Sigmoid colon (tissue), 6 donors: ENCODE measurements at regions not wholly inside any gene's neighbourhood (a gene's known extent, or its start where the extent isn't known, plus 50 kb on each side); places are given as distances from the start of the nearest gene placed in this dataset.

Experiments used
- DNase-seq: peaks from one replicate; pipeline ENCODE4 v3.0.0-alpha.2; 2019
- H3K27ac ChIP-seq, 4 donors: fragments of 200-600 bp; sonication (generic); one replicate each; pipeline ENCODE4 v1.5.1; 2016 to 2019; ENCODE audit warnings: mild to moderate bottlenecking in 1 of 4
- H3K27me3 ChIP-seq, 3 donors: fragments of 200-600 bp; sonication (generic); one replicate each; pipeline ENCODE4 v1.5.1; 2019; ENCODE audit warnings: mild to moderate bottlenecking in 1 of 3
- H3K36me3 ChIP-seq, 4 donors: fragments of 200-600 bp; sonication (generic); one replicate each; pipeline ENCODE4 v1.5.1; 2016 to 2019
- H3K4me1 ChIP-seq, 4 donors: fragments of 200-600 bp; sonication (generic); one replicate each; pipeline ENCODE4 v1.5.1; 2017 to 2019
- H3K4me3 ChIP-seq, 4 donors: fragments of 200-600 bp; sonication (generic); one replicate each; pipeline ENCODE4 v1.5.1; 2017 to 2019; ENCODE audit warnings: mild to moderate bottlenecking in 2 of 4, moderate library complexity in 1 of 4
- H3K9me3 ChIP-seq, 4 donors: fragments of 200-600 bp in 3 of 4; sonication (generic) in 3 of 4; one replicate each; pipeline versions ENCODE4 v1.5.1 to v1.6.1; 2013 to 2019
- EP300 ChIP-seq, 4 donors: sonication (generic); formaldehyde crosslinking; IDR thresholded peaks; one replicate each; pipeline ENCODE4 v1.6.1; 2017; ENCODE audit warnings: antibody characterized with exemption in 4 of 4
- POLR2A ChIP-seq, 2 donors: fragments of 450-650 bp; IDR thresholded peaks; one replicate each; pipeline ENCODE4 v1.6.1; 2016; ENCODE audit warnings: antibody characterized with exemption in 2 of 2, mild to moderate bottlenecking in 2 of 2, moderate library complexity in 2 of 2
- POLR2AphosphoS5 ChIP-seq, 4 donors: sonication (generic); formaldehyde crosslinking; IDR thresholded peaks; one replicate each; pipeline ENCODE4 v1.6.1; 2017; ENCODE audit warnings: antibody characterized with exemption in 4 of 4
- WGBS, 2 donors: extraction: QIAGEN DNeasy Blood & Tissue Kit; methylation state at CpG; one replicate each; pipeline ENCODE4 v1.1.7; 2013; 5-methylcytosine and 5-hydroxymethylcytosine counted together
- intact Hi-C: fragments of 100-400 bp; cut with DNase I; formaldehyde crosslinking; loops from one replicate; pipeline ENCODE4 v1.15.1; 2023
- TF ChIP-seq, protein P1 (sequence below), 4 experiments: fragments of 450-650 bp in 3 of 4; fragments of 200-600 bp in 1 of 4; IDR thresholded peaks; one replicate each; pipeline ENCODE4 v1.5.1; 2016 to 2019; ENCODE audit warnings: antibody characterized with exemption in 4 of 4, mild to moderate bottlenecking in 3 of 4, moderate library complexity in 2 of 4
- donor health status: healthy with polysubstance abuse.
- donor health status: healthy.

- H3K4me1 ChIP-seq = no peaks in the 10 kb centered on the region
- 78 to 82% methylated on average over 2 of the region's 2 CpGs for WGBS, 2 donors
- intact Hi-C loops = no loop called here
- H3K9me3 ChIP-seq = no peaks in the 10 kb centered on the region
- no peak overlapping the region for H3K27ac ChIP-seq
- H3K27me3 ChIP-seq = no peaks in the 10 kb centered on the region
- TF ChIP-seq, protein P1, sequence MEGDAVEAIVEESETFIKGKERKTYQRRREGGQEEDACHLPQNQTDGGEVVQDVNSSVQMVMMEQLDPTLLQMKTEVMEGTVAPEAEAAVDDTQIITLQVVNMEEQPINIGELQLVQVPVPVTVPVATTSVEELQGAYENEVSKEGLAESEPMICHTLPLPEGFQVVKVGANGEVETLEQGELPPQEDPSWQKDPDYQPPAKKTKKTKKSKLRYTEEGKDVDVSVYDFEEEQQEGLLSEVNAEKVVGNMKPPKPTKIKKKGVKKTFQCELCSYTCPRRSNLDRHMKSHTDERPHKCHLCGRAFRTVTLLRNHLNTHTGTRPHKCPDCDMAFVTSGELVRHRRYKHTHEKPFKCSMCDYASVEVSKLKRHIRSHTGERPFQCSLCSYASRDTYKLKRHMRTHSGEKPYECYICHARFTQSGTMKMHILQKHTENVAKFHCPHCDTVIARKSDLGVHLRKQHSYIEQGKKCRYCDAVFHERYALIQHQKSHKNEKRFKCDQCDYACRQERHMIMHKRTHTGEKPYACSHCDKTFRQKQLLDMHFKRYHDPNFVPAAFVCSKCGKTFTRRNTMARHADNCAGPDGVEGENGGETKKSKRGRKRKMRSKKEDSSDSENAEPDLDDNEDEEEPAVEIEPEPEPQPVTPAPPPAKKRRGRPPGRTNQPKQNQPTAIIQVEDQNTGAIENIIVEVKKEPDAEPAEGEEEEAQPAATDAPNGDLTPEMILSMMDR (IDR thresholded peaks at IDR 0.05) = no peak
- no peak for TF ChIP-seq POLR2A (IDR thresholded peaks at IDR 0.05)
- no peak for TF ChIP-seq EP300 (IDR thresholded peaks at IDR 0.05)
- no peak for TF ChIP-seq POLR2AphosphoS5 (IDR thresholded peaks at IDR 0.05)
- no peak for DNase-seq
- no peak overlapping the region for H3K4me3 ChIP-seq
- no peaks in the 10 kb centered on the region for H3K36me3 ChIP-seq
These were observed 623.8 kb upstream of the NXPH2 start for GRCh38 chr2:139403948-139404347.

DNA sequence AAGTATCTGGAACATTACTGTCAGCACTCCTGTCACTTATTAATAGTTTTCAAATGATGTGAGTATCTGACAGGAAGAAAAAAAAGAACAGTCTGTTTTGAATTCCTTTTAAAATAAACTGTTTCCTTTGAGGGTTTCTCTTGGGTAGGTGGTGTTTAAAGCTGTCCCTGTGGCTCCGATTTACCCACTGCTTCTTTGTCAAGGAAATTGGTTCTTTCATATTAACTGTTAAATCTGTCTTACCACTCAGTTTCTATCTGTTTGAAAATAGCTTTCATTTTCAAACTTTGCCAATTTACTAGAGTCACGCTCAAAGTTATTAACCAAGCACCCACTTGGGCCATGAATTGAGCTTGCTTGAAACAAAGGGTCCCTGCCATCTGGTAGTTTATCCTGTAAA lies 614.6 kb upstream of the NXPH2 start:
- Histone ChIP-seq H3K27ac (no peak overlapping the region), H3K27me3 (no peaks in the 10 kb centered on the region), H3K4me3 (no peak overlapping the region), H3K36me3 (no peaks in the 10 kb centered on the region), H3K4me1 (no peaks in the 10 kb centered on the region), H3K9me3 (no peaks in the 10 kb centered on the region)
- intact Hi-C loops = no loop called here
- DNase-seq = no peak
- TF ChIP-seq POLR2AphosphoS5 (IDR thresholded peaks at IDR 0.05) (no peak), POLR2A (IDR thresholded peaks at IDR 0.05) (no peak), EP300 (IDR thresholded peaks at IDR 0.05) (no peak)
- TF ChIP-seq, protein P1 (IDR thresholded peaks at IDR 0.05) = no peak
- 79 to 81% methylated on average over 2 of the region's 2 CpGs for WGBS, 2 donors

DNA sequence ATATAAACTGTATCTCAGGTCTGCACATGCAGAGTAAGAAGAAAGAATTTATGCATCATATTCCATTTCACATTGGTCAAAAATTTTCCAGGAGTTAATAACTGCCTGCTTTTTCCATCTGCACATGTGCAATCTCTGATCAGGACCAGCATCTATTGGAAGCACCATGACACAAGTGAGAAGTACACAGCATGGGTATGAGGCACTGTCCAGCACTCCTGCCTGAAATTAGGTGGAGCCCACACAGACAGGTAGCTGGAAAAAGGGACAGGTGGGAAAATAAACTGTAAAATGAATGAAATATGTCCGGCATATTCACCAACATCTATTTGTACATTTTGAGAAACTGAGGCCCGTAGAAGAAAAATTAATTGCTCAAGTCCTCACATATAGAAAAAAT lies 609.2 kb upstream of the NXPH2 start:
- 93 to 94% methylated on average over 2 of the region's 2 CpGs for WGBS, 2 donors
- no peaks in the 10 kb centered on the region for H3K9me3 ChIP-seq
- no peak overlapping the region for H3K4me3 ChIP-seq
- H3K27me3 ChIP-seq = no peaks in the 10 kb centered on the region
- intact Hi-C loops = no loop called here
- H3K36me3 ChIP-seq = no peaks in the 10 kb centered on the region
- no peak overlapping the region for H3K27ac ChIP-seq
- DNase-seq = no peak
- TF ChIP-seq EP300 (IDR thresholded peaks at IDR 0.05) = no peak
- TF ChIP-seq, protein P1 (IDR thresholded peaks at IDR 0.05) = no peak
- TF ChIP-seq POLR2A (IDR thresholded peaks at IDR 0.05) = no peak
- no peak for TF ChIP-seq POLR2AphosphoS5 (IDR thresholded peaks at IDR 0.05)
- H3K4me1 ChIP-seq = no peaks in the 10 kb centered on the region

DNA sequence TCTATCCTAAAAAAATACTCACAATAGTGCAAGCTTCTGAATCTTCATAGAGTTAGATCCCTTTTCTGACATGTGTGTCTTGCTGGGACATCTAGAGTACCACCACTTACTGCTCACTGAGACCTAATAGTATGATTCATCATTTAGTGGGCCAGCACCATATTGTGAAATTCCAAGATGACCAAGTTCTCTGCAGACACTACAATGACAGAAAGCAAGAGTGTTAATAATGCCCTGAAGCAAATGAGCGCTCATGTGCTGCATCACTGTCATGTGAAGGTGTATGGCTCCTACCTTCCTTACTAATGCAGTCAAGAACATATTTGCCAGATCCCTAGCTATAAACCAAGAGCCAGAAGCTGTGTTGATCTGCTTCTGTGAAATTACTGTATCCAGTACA lies 606.2 kb upstream of the NXPH2 start:
- Histone ChIP-seq H3K36me3 (no peaks in the 10 kb centered on the region), H3K9me3 (no peaks in the 10 kb centered on the region), H3K27ac (no peak overlapping the region), H3K4me3 (no peak overlapping the region), H3K4me1 (no peaks in the 10 kb centered on the region), H3K27me3 (no peaks in the 10 kb centered on the region)
- TF ChIP-seq EP300 (IDR thresholded peaks at IDR 0.05) (no peak), POLR2AphosphoS5 (IDR thresholded peaks at IDR 0.05) (no peak), POLR2A (IDR thresholded peaks at IDR 0.05) (no peak)
- TF ChIP-seq, protein P1 (IDR thresholded peaks at IDR 0.05) = no peak
- no peak for DNase-seq
- intact Hi-C loops = no loop called here
- 93 to 96% methylated on average over 1 of the region's 1 CpG for WGBS, 2 donors

GRCh38 chr2:139383532-139383931 lies 603.3 kb upstream of the NXPH2 start:
- H3K27me3 ChIP-seq = no peaks in the 10 kb centered on the region
- no peak overlapping the region for H3K27ac ChIP-seq
- TF ChIP-seq, protein P1 (IDR thresholded peaks at IDR 0.05) = no peak
- no peak for TF ChIP-seq POLR2AphosphoS5 (IDR thresholded peaks at IDR 0.05)
- TF ChIP-seq POLR2A (IDR thresholded peaks at IDR 0.05) = no peak
- no peak for TF ChIP-seq EP300 (IDR thresholded peaks at IDR 0.05)
- no peaks in the 10 kb centered on the region for H3K4me1 ChIP-seq
- H3K9me3 ChIP-seq = no peaks in the 10 kb centered on the region
- no peak for DNase-seq
- intact Hi-C loops = no loop called here
- no peaks in the 10 kb centered on the region for H3K36me3 ChIP-seq
- H3K4me3 ChIP-seq = no peak overlapping the region
